Ishikawa (cell line): ENCODE measurements at regions not wholly inside any gene's neighbourhood (a gene's known extent, or its start where the extent isn't known, plus 50 kb on each side); places are given as distances from the start of the nearest gene placed in this dataset.

Source experiments
- CEBPB ChIP-seq: IDR thresholded peaks from 2 replicates; pipeline ENCODE4 v1.6.1; 2012
- CREB1 ChIP-seq: IDR thresholded peaks from 2 replicates; pipeline ENCODE4 v1.6.1; 2012; ENCODE audit warnings: low read depth
- EGR1 ChIP-seq: IDR thresholded peaks from 2 replicates; pipeline ENCODE4 v1.6.1; 2012
- EP300 ChIP-seq: IDR thresholded peaks from 2 replicates; pipeline ENCODE4 v1.6.1; 2012; ENCODE audit warnings: borderline replicate concordance
- FOXM1 ChIP-seq: IDR thresholded peaks from 2 replicates; pipeline ENCODE4 v1.6.1; 2012; ENCODE audit warnings: low read depth, borderline replicate concordance
- MAX ChIP-seq: IDR thresholded peaks from 2 replicates; pipeline ENCODE4 v1.6.1; 2012
- NFIC ChIP-seq: IDR thresholded peaks from 2 replicates; pipeline ENCODE4 v1.6.1; 2012
- RAD21 ChIP-seq: IDR thresholded peaks from 2 replicates; pipeline ENCODE4 v1.6.1; 2012; ENCODE audit warnings: low read depth
- REST ChIP-seq: IDR thresholded peaks from 2 replicates; pipeline ENCODE4 v1.6.1; 2012; ENCODE audit warnings: low read depth, mild to moderate bottlenecking
- TAF1 ChIP-seq: IDR thresholded peaks from 2 replicates; pipeline ENCODE4 v1.6.1; 2012; ENCODE audit warnings: low read depth, mild to moderate bottlenecking
- TCF12 ChIP-seq: IDR thresholded peaks from 2 replicates; pipeline ENCODE4 v1.6.1; 2012; ENCODE audit warnings: low read depth
- TEAD4 ChIP-seq: IDR thresholded peaks from 2 replicates; pipeline ENCODE4 v1.6.1; 2012
- USF1 ChIP-seq: IDR thresholded peaks from 2 replicates; pipeline ENCODE4 v1.6.1; 2012
- YY1 ChIP-seq: IDR thresholded peaks from 2 replicates; pipeline ENCODE4 v1.6.1; 2012; ENCODE audit warnings: low read depth
- ZBTB7A ChIP-seq: IDR thresholded peaks from 2 replicates; pipeline ENCODE4 v1.6.1; 2012; ENCODE audit warnings: low read depth

GRCh38 chr2:31728406-31729064 is 147.8 kb upstream of the SRD5A2 start:
- TF ChIP-seq TCF12: no peak
- no peak for TF ChIP-seq FOXM1
- no peak for TF ChIP-seq REST

GRCh38 chr2:31726457-31726856 is 145.7 kb upstream of the SRD5A2 start:
- no peak for TF ChIP-seq REST
- TF ChIP-seq CEBPB: no peak
- no peak for TF ChIP-seq TEAD4
- no peak for TF ChIP-seq EP300
- no peak for TF ChIP-seq NFIC
- no peak for TF ChIP-seq YY1
- TF ChIP-seq FOXM1: no peak
- TF ChIP-seq MAX: no peak
- TF ChIP-seq USF1: no peak
- TF ChIP-seq TAF1: no peak
- no peak for TF ChIP-seq CREB1
- no peak for TF ChIP-seq ZBTB7A
- no peak for TF ChIP-seq EGR1
- TF ChIP-seq TCF12: no peak
- no peak for TF ChIP-seq RAD21

GRCh38 chr2:31725444-31725843 is 144.7 kb upstream of the SRD5A2 start:
- TF ChIP-seq CEBPB (no peak), TEAD4 (no peak), NFIC (no peak), FOXM1 (no peak)

- no peak for TF ChIP-seq TEAD4
- TF ChIP-seq CREB1: no peak
- no peak for TF ChIP-seq CEBPB
- no peak for TF ChIP-seq FOXM1
- no peak for TF ChIP-seq RAD21
- no peak for TF ChIP-seq EP300
- no peak for TF ChIP-seq TAF1
- no peak for TF ChIP-seq YY1
- no peak for TF ChIP-seq REST
- TF ChIP-seq ZBTB7A: no peak
- no peak for TF ChIP-seq NFIC
- no peak for TF ChIP-seq MAX
- TF ChIP-seq USF1: no peak
- TF ChIP-seq EGR1: no peak
Observed at GRCh38 chr2:31711737-31712136, 131.0 kb upstream of the SRD5A2 start.

- TF ChIP-seq EP300: no peak
- no peak for TF ChIP-seq CEBPB
- TF ChIP-seq YY1: no peak
- TF ChIP-seq EGR1: no peak
- TF ChIP-seq ZBTB7A: no peak
Observed at GRCh38 chr2:31710121-31710520, 129.4 kb upstream of the SRD5A2 start.

GRCh38 chr2:31707992-31708391 is 127.3 kb upstream of the SRD5A2 start:
- no peak for TF ChIP-seq EP300
- TF ChIP-seq ZBTB7A: no peak
- TF ChIP-seq CREB1: no peak
- no peak for TF ChIP-seq FOXM1
- TF ChIP-seq USF1: no peak
- TF ChIP-seq RAD21: no peak
- TF ChIP-seq EGR1: no peak
- TF ChIP-seq TEAD4: no peak
- no peak for TF ChIP-seq TAF1
- TF ChIP-seq YY1: no peak
- TF ChIP-seq CEBPB: no peak
- TF ChIP-seq MAX: no peak
- TF ChIP-seq TCF12: no peak
